NCI-H1417 (cell line): ENCODE measurements at regions not wholly inside any gene's neighbourhood (a gene's known extent, or its start where the extent isn't known, plus 50 kb on each side); places are given as distances from the start of the nearest gene placed in this dataset.
A peak's percentile ranks its signal among the peaks of the same experiment; 100 is the strongest.

Experiments used
- DNase-seq, 3 experiments: peaks; one replicate each; lab custom pipeline; 2025; lab: John Stamatoyannopoulos, UW

GRCh38 chr7:94054130-94054529 lies 50.0 kb upstream of the BET1 start:
- DNase-seq: peak in 1 of 3 experiments; percentile 46

- no peak for DNase-seq
Measured at GRCh38 chr7:94055963-94056362, 51.8 kb upstream of the BET1 start.

GRCh38 chr7:94056796-94057207 lies 52.6 kb upstream of the BET1 start:
- DNase-seq: no peak

GRCh38 chr7:94057955-94058354 lies 53.8 kb upstream of the BET1 start:
- no peak for DNase-seq

- no peak for DNase-seq
Measured at GRCh38 chr7:94059746-94060145, 55.6 kb upstream of the BET1 start.

GRCh38 chr7:94060752-94061151 lies 56.6 kb upstream of the BET1 start:
- no peak for DNase-seq

GRCh38 chr7:94061326-94061725 lies 57.2 kb upstream of the BET1 start:
- DNase-seq: no peak

- no peak for DNase-seq
Measured at GRCh38 chr7:94062372-94062771, 58.2 kb upstream of the BET1 start.

GRCh38 chr7:94064541-94065191 lies 60.5 kb upstream of the BET1 start:
- no peak for DNase-seq

- no peak for DNase-seq
Measured at GRCh38 chr7:94067047-94067446, 62.9 kb upstream of the BET1 start.

- DNase-seq: no peak
Measured at GRCh38 chr7:94067506-94067905, 63.4 kb upstream of the BET1 start.

GRCh38 chr7:94069162-94069739 lies 65.1 kb upstream of the BET1 start:
- DNase-seq: no peak

- no peak for DNase-seq
Measured at GRCh38 chr7:94080551-94080950, 76.4 kb upstream of the BET1 start.

- no peak for DNase-seq
Measured at GRCh38 chr7:94082126-94082525, 78.0 kb upstream of the BET1 start.

- DNase-seq: peak; percentile 37 to 84 (median 76)
Measured at GRCh38 chr7:94087664-94088352, 83.7 kb upstream of the BET1 start.

GRCh38 chr7:94088560-94088959 lies 84.4 kb upstream of the BET1 start:
- no peak for DNase-seq

GRCh38 chr7:94089806-94090205 lies 85.7 kb upstream of the BET1 start:
- DNase-seq: no peak

- no peak for DNase-seq
Measured at GRCh38 chr7:94092980-94093379, 88.8 kb upstream of the BET1 start.

- DNase-seq: no peak
Measured at GRCh38 chr7:94094298-94094697, 90.1 kb upstream of the BET1 start.

GRCh38 chr7:94095316-94096009 lies 91.3 kb upstream of the BET1 start:
- DNase-seq: no peak

GRCh38 chr7:94099679-94100078 lies 95.5 kb upstream of the BET1 start:
- no peak for DNase-seq

GRCh38 chr7:94100723-94101345 lies 96.7 kb upstream of the BET1 start:
- no peak for DNase-seq
